SK-N-SH treated with all-trans-retinoic acid at 6 μM for 48 hours (cell line): ENCODE measurements at regions not wholly inside any gene's neighbourhood (a gene's known extent, or its start where the extent isn't known, plus 50 kb on each side); places are given as distances from the start of the nearest gene placed in this dataset.

Experiments used
- CREB5 ChIP-seq: fragments of 250-450 bp; sonication (Bioruptor Pico); IDR thresholded peaks from 2 replicates; pipeline ENCODE4 v1.5.1; 2020; ENCODE audit warnings: low read depth, mild to moderate bottlenecking, moderate library complexity
- CSDC2 ChIP-seq: fragments of 250-450 bp; sonication (Bioruptor Pico); IDR thresholded peaks from 2 replicates; pipeline ENCODE4 v1.5.0; 2020; ENCODE audit warnings: mild to moderate bottlenecking, moderate library complexity
- ESRRG ChIP-seq: fragments of 250-450 bp; sonication (Bioruptor Pico); IDR thresholded peaks from 2 replicates; pipeline ENCODE4 v1.6.1; 2021; ENCODE audit warnings: mild to moderate bottlenecking
- GLIS3 ChIP-seq: fragments of 250-450 bp; sonication (Bioruptor Pico); IDR thresholded peaks from 2 replicates; pipeline ENCODE4 v1.5.0; 2020; ENCODE audit warnings: mild to moderate bottlenecking, moderate library complexity
- PATZ1 ChIP-seq: fragments of 250-450 bp; sonication (Bioruptor Pico); IDR thresholded peaks from 2 replicates; pipeline ENCODE4 v1.8.0; 2020; ENCODE audit warnings: mild to moderate bottlenecking, moderate library complexity, borderline replicate concordance
- RARB ChIP-seq: fragments of 250-450 bp; sonication (Bioruptor Pico); IDR thresholded peaks from 2 replicates; pipeline ENCODE4 v1.8.0; 2021; ENCODE audit warnings: mild to moderate bottlenecking, moderate library complexity
- TCF4 ChIP-seq: fragments of 250-450 bp; sonication (Bioruptor Pico); IDR thresholded peaks from 2 replicates; pipeline ENCODE4 v1.8.0; 2021; ENCODE audit warnings: mild to moderate bottlenecking, moderate library complexity, borderline replicate concordance
- ZC3H10 ChIP-seq: fragments of 250-450 bp; sonication (Bioruptor Pico); IDR thresholded peaks from 2 replicates; pipeline ENCODE4 v1.5.1; 2021; ENCODE audit warnings: mild to moderate bottlenecking, moderate library complexity
- ZFP3 ChIP-seq: fragments of 250-450 bp; sonication (Bioruptor Pico); IDR thresholded peaks from 2 replicates; pipeline ENCODE4 v1.5.0; 2020; ENCODE audit warnings: mild to moderate bottlenecking, moderate library complexity
- ZNF565 ChIP-seq: fragments of 450-650 bp; formaldehyde crosslinking; conservative IDR thresholded peaks from 2 replicates; pipeline ENCODE4 v1.5.0; 2020; ENCODE audit warnings: low read depth, mild to moderate bottlenecking, moderate library complexity
- ZNF8 ChIP-seq: fragments of 450-650 bp; formaldehyde crosslinking; IDR thresholded peaks from 2 replicates; pipeline ENCODE4 v1.5.0; 2020; ENCODE audit warnings: mild to moderate bottlenecking, moderate library complexity

GRCh38 chrX:1873671-1874070, 258.8 kb downstream of the ASMT start:
- TF ChIP-seq ZNF565 (CRISPR knock-in tag) (no peak), TCF4 (no peak), ZC3H10 (CRISPR knock-in tag) (no peak), RARB (CRISPR knock-in tag) (no peak), PATZ1 (CRISPR knock-in tag) (no peak), ZFP3 (CRISPR knock-in tag) (no peak), ZNF8 (CRISPR knock-in tag) (no peak), GLIS3 (CRISPR knock-in tag) (no peak), CSDC2 (CRISPR knock-in tag) (no peak), ESRRG (CRISPR knock-in tag) (no peak), CREB5 (CRISPR knock-in tag) (no peak)
